Endothelial cell of umbilical vein (primary cell): ENCODE measurements at regions not wholly inside any gene's neighbourhood (a gene's known extent, or its start where the extent isn't known, plus 50 kb on each side); places are given as distances from the start of the nearest gene placed in this dataset.

Experiments used
- BruUV-seq: library from RNA; stranded (reverse); fragments of 400-500 nt; replicated peaks from 2 replicates; lab custom pipeline; 2021; lab: Mats Ljungman, UMichigan
- CTCF ChIA-PET: fragments of 300-600, 350-600 bp; sonication (Branson Sonifier 250); formaldehyde crosslinking; loops from one replicate; lab custom pipeline; 2021; ENCODE audit warnings: antibody characterized with exemption, inconsistent platforms; lab: Charles Lee
- POLR2A ChIA-PET: fragments of 300-600, 350-600 bp; sonication (Branson Sonifier 250); formaldehyde crosslinking; loops from one replicate; lab custom pipeline; 2021; ENCODE audit warnings: antibody characterized with exemption, inconsistent platforms; lab: Charles Lee
- DNase-seq: peaks from one replicate; pipeline ENCODE4 v3.0.0-alpha.2; 2011; ENCODE audit warnings: low read depth, low spot score
- FAIRE-seq: peaks from 2 replicates; lab custom pipeline; 2011; peaks lifted over from hg19 to GRCh38; lab: Jason Lieb, UNC
- H2AFZ ChIP-seq: 2 replicates; pipeline ENCODE4 v1.6.0; 2012; ENCODE audit warnings: low read depth, low read length, control low read depth, inconsistent platforms
- H3K27ac ChIP-seq: 2 replicates; pipeline ENCODE4 v1.5.1; 2011; ENCODE audit warnings: low read depth, mild to moderate bottlenecking, control low read depth, low read length, moderate library complexity; ENCODE audit not compliant: insufficient read depth
- H3K27me3 ChIP-seq, 2 experiments: 2 replicates each; pipeline versions ENCODE4 v1.6.0 to v1.6.1; 2011; ENCODE audit warnings: low read length in 2 of 2, mixed read lengths in 1 of 2; ENCODE audit not compliant: control insufficient read depth in 2 of 2, insufficient read depth in 2 of 2
- H3K36me3 ChIP-seq, 2 experiments: 2 replicates in 1 of 2; 3 replicates in 1 of 2; pipeline ENCODE4 v1.5.1; 2011; ENCODE audit warnings: low read length in 2 of 2, mild to moderate bottlenecking in 1 of 2, moderate library complexity in 1 of 2; ENCODE audit not compliant: control insufficient read depth in 2 of 2, insufficient read depth in 2 of 2; ENCODE audit errors: extremely low read depth in 1 of 2
- H3K4me1 ChIP-seq: 3 replicates; pipeline ENCODE4 v1.5.1; 2011; ENCODE audit warnings: mild to moderate bottlenecking, low read length; ENCODE audit not compliant: control insufficient read depth, insufficient read depth; ENCODE audit errors: extremely low read depth
- H3K4me2 ChIP-seq: 2 replicates; pipeline ENCODE4 v1.6.1; 2011; ENCODE audit warnings: low read length, control low read depth, mixed read lengths; ENCODE audit not compliant: insufficient read depth
- H3K4me3 ChIP-seq, 3 experiments: fragments of 200-600 bp in 1 of 3; sonication (generic), shearing (Covaris generic) in 1 of 3; replicated peaks in 1 of 3; 2 replicates each; pipeline ENCODE4 v1.5.1; 2011 to 2016; ENCODE audit warnings: control low read depth in 3 of 3, low read length in 3 of 3, mild to moderate bottlenecking in 2 of 3, inconsistent platforms in 1 of 3, low read depth in 1 of 3, moderate library complexity in 1 of 3; ENCODE audit not compliant: insufficient read depth in 1 of 3
- H3K79me2 ChIP-seq: 2 replicates; pipeline ENCODE4 v1.6.0; 2012; ENCODE audit warnings: low read length, inconsistent platforms; ENCODE audit not compliant: control insufficient read depth, insufficient read depth
- H3K9ac ChIP-seq: replicated peaks from 2 replicates; pipeline ENCODE3; 2011; ENCODE audit warnings: low read length, control low read depth; ENCODE audit not compliant: insufficient read depth; ENCODE audit errors: extremely low read depth
- H3K9me1 ChIP-seq: replicated peaks from 3 replicates; pipeline ENCODE4 v1.6.0; 2011; ENCODE audit warnings: mild to moderate bottlenecking, low read length; ENCODE audit not compliant: control insufficient read depth, insufficient read depth; ENCODE audit errors: extremely low read depth
- H3K9me3 ChIP-seq: replicated peaks from 2 replicates; pipeline ENCODE4 v1.5.1; 2012; ENCODE audit warnings: low read length, inconsistent platforms; ENCODE audit not compliant: control insufficient read depth, insufficient read depth
- H4K20me1 ChIP-seq: replicated peaks from 2 replicates; pipeline ENCODE3; 2011; ENCODE audit warnings: mild to moderate bottlenecking, low read length; ENCODE audit not compliant: control insufficient read depth, insufficient read depth; ENCODE audit errors: extremely low read depth
- EZH2 ChIP-seq: IDR thresholded peaks from 2 replicates; pipeline ENCODE4 v1.6.1; 2012; ENCODE audit warnings: borderline replicate concordance, low read depth, mild to moderate bottlenecking, moderate library complexity, low read length, inconsistent platforms; ENCODE audit not compliant: severe bottlenecking
- FOS ChIP-seq: IDR thresholded peaks from 2 replicates; pipeline ENCODE4 v1.6.1; 2011; ENCODE audit warnings: mild to moderate bottlenecking, low read length, moderate library complexity, borderline replicate concordance; ENCODE audit not compliant: insufficient read depth
- GATA2 ChIP-seq: IDR thresholded peaks from 2 replicates; pipeline ENCODE4 v1.7.0; 2011; ENCODE audit warnings: low read depth, mild to moderate bottlenecking, moderate library complexity, mixed read lengths, low read length; ENCODE audit not compliant: insufficient read length, insufficient read depth
- JUN ChIP-seq: IDR thresholded peaks from 2 replicates; pipeline ENCODE4 v1.6.1; 2011; ENCODE audit warnings: borderline replicate concordance, low read depth; ENCODE audit not compliant: insufficient read length, insufficient read depth
- MYC ChIP-seq: IDR thresholded peaks from one replicate; pipeline ENCODE4 v1.6.1; 2011; ENCODE audit warnings: mild to moderate bottlenecking, low read depth, low read length
- POLR2A ChIP-seq: IDR thresholded peaks from 2 replicates; pipeline ENCODE4 v1.6.1; 2012; ENCODE audit warnings: low read depth, mild to moderate bottlenecking, control low read depth, low read length
- POLR2AphosphoS5 ChIP-seq: IDR thresholded peaks from 2 replicates; pipeline ENCODE4 v1.6.1; 2012; ENCODE audit warnings: low read depth, mild to moderate bottlenecking, control low read depth, low read length, moderate library complexity; ENCODE audit not compliant: insufficient read depth
- dilution Hi-C: fragments of 300-500 bp; cut with MboI; formaldehyde crosslinking; loops from one replicate; pipeline ENCODE4 v1.15.0; 2019; ENCODE audit warnings: low sequenced_read_pairs; ENCODE audit not compliant: extremely low pct_ligation_motif_present
- intact Hi-C: fragments of 100-400 bp; cut with micrococcal nuclease; formaldehyde crosslinking; loops from one replicate; pipeline ENCODE4 v1.10.0; 2022
- TF ChIP-seq, protein P1 (sequence below), 2 donors: IDR thresholded peaks; 1 replicate in 1 of 2; 2 replicates in 1 of 2; pipeline ENCODE4 v1.5.1; 2011; ENCODE audit warnings: low read length in 2 of 2, mild to moderate bottlenecking in 2 of 2, moderate library complexity in 2 of 2, control low read depth in 1 of 2, inconsistent platforms in 1 of 2, low read depth in 1 of 2; ENCODE audit not compliant: insufficient read depth in 1 of 2; ENCODE audit errors: extremely low read depth in 1 of 2
- TF ChIP-seq, protein P2 (sequence below): IDR thresholded peaks from 2 replicates; pipeline ENCODE4 v1.6.1; 2011; ENCODE audit not compliant: insufficient read depth, insufficient read length

DNA sequence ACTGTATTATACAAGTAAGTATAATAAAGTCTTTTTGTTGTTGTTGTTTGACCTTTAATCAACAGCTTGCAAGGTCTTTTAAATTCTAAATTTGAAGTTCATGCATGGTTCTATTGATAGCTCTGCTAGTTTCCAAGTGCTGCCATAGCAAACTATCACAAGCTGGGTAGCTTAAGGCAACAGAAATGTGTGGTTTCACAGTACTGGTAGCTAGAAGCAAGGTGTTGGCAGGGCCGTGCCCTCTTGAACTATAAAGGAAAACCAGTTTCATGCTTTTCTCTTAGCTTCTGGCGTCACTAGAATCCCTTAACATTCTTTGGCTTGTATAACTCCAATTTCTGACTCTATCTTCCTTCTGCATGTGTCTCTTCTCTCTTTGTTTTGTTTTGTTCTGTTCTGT lies 1021.9 kb upstream of the AUTS2 start:
- Histone ChIP-seq H3K79me2 (no peaks in the 10 kb centered on the region), H3K27ac (no peak overlapping the region), H3K4me1 (no peaks in the 10 kb centered on the region), H3K36me3 (no peaks in the 10 kb centered on the region), H2AFZ (no peak overlapping the region), H3K9me1 (no peaks in the 10 kb centered on the region), H3K9me3 (no peaks in the 10 kb centered on the region), H3K9ac (no peak overlapping the region), H3K4me2 (no peak overlapping the region), H3K4me3 (no peak overlapping the region), H4K20me1 (no peaks in the 10 kb centered on the region), H3K27me3 (no peaks in the 10 kb centered on the region)
- DNase-seq, result no peak
- intact Hi-C loops, result no loop called here
- ChIA-PET CTCF (no interaction called here), POLR2A (no interaction called here)
- no peak for FAIRE-seq
- TF ChIP-seq MYC, result no peak
- TF ChIP-seq FOS, result no peak
- no peak for TF ChIP-seq EZH2
- TF ChIP-seq, protein P1, sequence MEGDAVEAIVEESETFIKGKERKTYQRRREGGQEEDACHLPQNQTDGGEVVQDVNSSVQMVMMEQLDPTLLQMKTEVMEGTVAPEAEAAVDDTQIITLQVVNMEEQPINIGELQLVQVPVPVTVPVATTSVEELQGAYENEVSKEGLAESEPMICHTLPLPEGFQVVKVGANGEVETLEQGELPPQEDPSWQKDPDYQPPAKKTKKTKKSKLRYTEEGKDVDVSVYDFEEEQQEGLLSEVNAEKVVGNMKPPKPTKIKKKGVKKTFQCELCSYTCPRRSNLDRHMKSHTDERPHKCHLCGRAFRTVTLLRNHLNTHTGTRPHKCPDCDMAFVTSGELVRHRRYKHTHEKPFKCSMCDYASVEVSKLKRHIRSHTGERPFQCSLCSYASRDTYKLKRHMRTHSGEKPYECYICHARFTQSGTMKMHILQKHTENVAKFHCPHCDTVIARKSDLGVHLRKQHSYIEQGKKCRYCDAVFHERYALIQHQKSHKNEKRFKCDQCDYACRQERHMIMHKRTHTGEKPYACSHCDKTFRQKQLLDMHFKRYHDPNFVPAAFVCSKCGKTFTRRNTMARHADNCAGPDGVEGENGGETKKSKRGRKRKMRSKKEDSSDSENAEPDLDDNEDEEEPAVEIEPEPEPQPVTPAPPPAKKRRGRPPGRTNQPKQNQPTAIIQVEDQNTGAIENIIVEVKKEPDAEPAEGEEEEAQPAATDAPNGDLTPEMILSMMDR (IDR thresholded peaks at IDR 0.05; ENCODE audit: extremely low read depth in 1 of 2, insufficient read depth in 1 of 2, low read depth in 1 of 2, low read length in 2 of 2), result no peak
- no peak for TF ChIP-seq JUN
- TF ChIP-seq POLR2A, result no peak
- no peak for TF ChIP-seq POLR2AphosphoS5
- TF ChIP-seq GATA2, result no peak
- TF ChIP-seq, protein P2, sequence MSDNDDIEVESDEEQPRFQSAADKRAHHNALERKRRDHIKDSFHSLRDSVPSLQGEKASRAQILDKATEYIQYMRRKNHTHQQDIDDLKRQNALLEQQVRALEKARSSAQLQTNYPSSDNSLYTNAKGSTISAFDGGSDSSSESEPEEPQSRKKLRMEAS, result no peak
- no TSS peak for BruUV-seq
- dilution Hi-C loops, result no loop called here
